Astrocyte of the spinal cord (primary cell): ENCODE measurements at regions not wholly inside any gene's neighbourhood (a gene's known extent, or its start where the extent isn't known, plus 50 kb on each side); places are given as distances from the start of the nearest gene placed in this dataset.

Source experiments
- DNase-seq: peaks from one replicate; pipeline ENCODE4 v3.0.0; 2011; ENCODE audit warnings: low read depth, low spot score
- H3K4me3 ChIP-seq: 2 replicates; pipeline ENCODE4 v1.5.1; 2011; ENCODE audit warnings: low read depth, mild to moderate bottlenecking, low read length, moderate library complexity
- in situ Hi-C: cut with HindIII; loops from 2 replicates; pipeline ENCODE4 v1.10.0; 2017; ENCODE audit warnings: low sequenced_read_pairs
- TF ChIP-seq, protein P1 (sequence below): IDR thresholded peaks from 2 replicates; pipeline ENCODE4 v1.5.1; 2012; ENCODE audit warnings: low read depth, mild to moderate bottlenecking, low read length, inconsistent platforms

DNA sequence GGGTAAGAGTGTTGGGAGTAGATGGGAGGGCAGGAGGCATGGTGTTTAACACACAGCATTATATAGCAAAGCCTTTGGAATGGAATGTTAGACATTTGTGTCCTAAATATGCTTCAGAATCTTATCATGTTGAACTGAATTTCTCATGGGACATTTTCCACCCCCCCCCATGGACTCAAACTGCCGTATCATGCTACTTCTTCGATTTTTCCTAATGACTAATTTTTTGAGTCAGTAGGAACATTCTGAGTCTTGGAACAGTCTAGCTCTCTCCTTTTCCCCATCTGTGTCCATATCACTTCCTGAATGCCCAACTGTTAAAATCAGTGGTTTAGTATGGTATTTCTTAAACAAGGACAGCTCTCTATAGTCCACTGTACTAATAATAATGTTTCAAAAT, 380.6 kb downstream of the TLE4 start:
- peak; percentile 9 for DNase-seq
- no peak overlapping the region for H3K4me3 ChIP-seq
- TF ChIP-seq, protein P1, sequence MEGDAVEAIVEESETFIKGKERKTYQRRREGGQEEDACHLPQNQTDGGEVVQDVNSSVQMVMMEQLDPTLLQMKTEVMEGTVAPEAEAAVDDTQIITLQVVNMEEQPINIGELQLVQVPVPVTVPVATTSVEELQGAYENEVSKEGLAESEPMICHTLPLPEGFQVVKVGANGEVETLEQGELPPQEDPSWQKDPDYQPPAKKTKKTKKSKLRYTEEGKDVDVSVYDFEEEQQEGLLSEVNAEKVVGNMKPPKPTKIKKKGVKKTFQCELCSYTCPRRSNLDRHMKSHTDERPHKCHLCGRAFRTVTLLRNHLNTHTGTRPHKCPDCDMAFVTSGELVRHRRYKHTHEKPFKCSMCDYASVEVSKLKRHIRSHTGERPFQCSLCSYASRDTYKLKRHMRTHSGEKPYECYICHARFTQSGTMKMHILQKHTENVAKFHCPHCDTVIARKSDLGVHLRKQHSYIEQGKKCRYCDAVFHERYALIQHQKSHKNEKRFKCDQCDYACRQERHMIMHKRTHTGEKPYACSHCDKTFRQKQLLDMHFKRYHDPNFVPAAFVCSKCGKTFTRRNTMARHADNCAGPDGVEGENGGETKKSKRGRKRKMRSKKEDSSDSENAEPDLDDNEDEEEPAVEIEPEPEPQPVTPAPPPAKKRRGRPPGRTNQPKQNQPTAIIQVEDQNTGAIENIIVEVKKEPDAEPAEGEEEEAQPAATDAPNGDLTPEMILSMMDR, result no peak
- in situ Hi-C loops, result no loop called here

DNA sequence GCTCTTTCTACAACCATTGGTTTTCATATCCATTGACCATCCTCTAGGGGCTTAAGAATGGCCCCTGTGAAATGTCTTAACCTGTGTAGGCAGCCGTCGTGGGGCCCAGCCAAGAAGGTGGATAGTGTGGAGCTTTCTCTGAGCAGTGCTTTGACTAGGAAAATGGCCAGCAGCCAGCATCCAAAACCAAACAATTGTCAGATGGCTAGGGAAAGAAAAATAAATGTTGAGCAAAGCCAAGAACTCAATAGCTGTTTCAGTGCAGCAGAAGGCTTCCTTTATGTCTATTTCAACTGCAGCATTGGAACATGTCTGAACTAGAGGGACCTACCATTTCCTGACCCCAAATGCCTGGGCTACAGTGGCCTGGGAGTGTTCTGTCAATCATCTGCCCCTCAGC, 374.9 kb downstream of the TLE4 start:
- in situ Hi-C loops, result no loop called here
- peak; percentile 51 for DNase-seq

DNA sequence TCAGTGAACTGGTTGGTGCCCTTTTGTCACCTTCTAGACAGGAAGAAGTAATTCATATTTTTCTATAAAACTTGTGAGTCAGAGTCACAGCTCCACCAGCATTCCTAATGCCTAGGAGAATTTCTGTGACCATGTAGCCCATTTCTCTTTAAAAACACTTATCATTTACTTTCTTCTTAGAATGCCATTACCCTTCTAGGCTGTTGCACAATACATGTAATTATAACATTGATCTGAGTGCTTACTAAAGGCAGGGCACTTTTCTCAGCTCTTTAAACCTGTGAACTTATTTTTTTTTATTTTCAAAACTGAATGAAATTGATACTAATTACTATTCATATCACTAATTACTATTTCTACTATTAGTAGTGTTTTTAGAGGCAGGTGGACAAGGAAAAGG, 373.7 kb downstream of the TLE4 start:
- H3K4me3 ChIP-seq, result no peak overlapping the region
- in situ Hi-C loops, result no loop called here
- TF ChIP-seq, protein P1, result no peak
- no peak for DNase-seq

More for the DNA sequence above, 374.9 kb downstream of the TLE4 start:
- TF ChIP-seq, protein P1, result no peak
- no peak overlapping the region for H3K4me3 ChIP-seq

DNA sequence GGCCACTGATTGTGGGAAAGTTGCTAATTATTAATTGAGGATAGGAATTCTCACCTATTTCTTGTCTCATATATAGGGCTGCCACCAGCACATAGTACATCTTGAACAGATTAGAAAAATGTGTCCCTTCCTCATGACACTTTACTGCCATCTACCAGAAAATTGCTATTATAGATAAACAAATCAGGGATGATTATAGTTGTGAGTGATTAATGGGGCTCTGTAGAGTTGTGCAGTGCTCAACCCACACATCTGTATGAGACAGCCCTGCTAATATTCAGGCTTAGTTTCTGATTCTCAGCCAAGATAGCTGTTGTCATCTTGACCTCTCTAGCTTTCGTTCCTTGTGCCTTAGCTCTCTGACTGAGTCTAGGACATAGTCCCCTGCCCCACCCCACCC, 373.3 kb downstream of the TLE4 start:
- no peak for DNase-seq
- H3K4me3 ChIP-seq, result no peak overlapping the region
- TF ChIP-seq, protein P1, result no peak
- in situ Hi-C loops, result no loop called here

DNA sequence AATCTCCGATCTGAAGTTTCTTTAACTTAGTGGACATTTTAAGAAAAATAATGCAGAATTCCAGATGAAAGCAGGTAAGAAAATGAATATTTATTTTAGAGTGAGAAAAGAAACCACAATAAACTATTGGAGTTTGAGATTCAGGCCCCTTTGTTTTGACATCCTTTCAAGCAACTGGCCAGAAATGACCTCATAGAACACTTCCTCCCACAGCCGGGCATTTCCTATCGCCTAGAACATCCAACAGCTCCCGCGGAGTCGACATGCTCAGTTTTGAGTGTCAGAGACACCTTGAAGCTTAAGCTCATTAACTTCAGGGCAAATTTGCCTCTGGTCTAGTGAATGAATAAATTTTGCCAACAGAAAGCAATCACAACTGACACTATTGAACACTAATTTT, 369.2 kb downstream of the TLE4 start:
- TF ChIP-seq, protein P1, result no peak
- no peak overlapping the region for H3K4me3 ChIP-seq
- in situ Hi-C loops, result no loop called here
- DNase-seq, result no peak

DNA sequence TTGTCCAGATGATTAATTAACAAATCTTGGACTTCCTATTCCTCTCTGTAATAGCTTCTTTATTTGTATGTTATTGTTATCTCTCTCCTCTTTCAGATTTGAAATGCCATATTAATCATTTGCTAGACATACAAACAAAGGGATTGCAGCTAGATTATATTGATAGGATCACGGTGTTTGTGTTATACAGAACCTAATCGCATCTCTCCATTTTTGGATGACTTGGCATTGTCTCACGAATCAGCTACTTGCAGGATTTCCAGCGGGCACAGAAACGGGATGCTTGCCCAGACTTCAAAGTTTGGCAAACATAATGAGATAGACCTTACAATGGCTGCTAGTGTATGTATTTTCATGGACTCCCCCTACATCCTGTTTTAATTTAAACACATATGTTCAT, 368.1 kb downstream of the TLE4 start:
- no peak for DNase-seq
- TF ChIP-seq, protein P1, result no peak
- in situ Hi-C loops, result no loop called here
- no peak overlapping the region for H3K4me3 ChIP-seq

DNA sequence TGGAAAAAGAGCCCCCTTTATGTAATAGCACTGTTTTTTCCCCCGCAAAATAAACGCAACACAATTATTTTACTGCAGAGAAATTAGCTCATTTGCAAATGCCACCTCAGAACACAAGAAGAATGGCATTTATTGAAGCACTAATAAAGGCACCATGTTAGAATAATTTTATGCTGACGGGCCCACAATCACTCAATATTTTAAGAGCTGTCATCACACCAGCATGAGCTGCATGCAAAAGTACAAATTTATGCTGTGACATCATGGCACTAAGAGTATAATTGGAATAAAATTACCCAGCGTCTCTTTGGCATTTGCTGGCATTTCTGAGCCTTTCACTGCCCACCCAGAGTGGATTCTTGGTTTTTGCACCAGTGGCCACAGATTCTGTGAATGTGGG, 364.6 kb downstream of the TLE4 start:
- in situ Hi-C loops, result no loop called here

More for the DNA sequence above, 364.6 kb downstream of the TLE4 start:
- H3K4me3 ChIP-seq, result no peak overlapping the region
- TF ChIP-seq, protein P1, result no peak
- no peak for DNase-seq
